Erythroblast (primary cell): ENCODE measurements at regions not wholly inside any gene's neighbourhood (a gene's known extent, or its start where the extent isn't known, plus 50 kb on each side); places are given as distances from the start of the nearest gene placed in this dataset.

Source experiments
- GATA1 ChIP-seq: IDR thresholded peaks from 2 replicates; pipeline ENCODE4 v1.6.1; 2011; ENCODE audit warnings: low read depth, mild to moderate bottlenecking, control low read depth, low read length, moderate library complexity
- POLR2A ChIP-seq: IDR thresholded peaks from 2 replicates; pipeline ENCODE4 v1.6.1; 2011; ENCODE audit warnings: mild to moderate bottlenecking, low read length

- TF ChIP-seq POLR2A (no peak), GATA1 (no peak)
Observed at GRCh38 chr12:113598815-113599406, 127.2 kb upstream of the LHX5 start.
